ENCODE measurements at regions not wholly inside any gene's neighbourhood (a gene's known extent, or its start where the extent isn't known, plus 50 kb on each side); places are given as distances from the start of the nearest gene placed in this dataset.

DNA sequence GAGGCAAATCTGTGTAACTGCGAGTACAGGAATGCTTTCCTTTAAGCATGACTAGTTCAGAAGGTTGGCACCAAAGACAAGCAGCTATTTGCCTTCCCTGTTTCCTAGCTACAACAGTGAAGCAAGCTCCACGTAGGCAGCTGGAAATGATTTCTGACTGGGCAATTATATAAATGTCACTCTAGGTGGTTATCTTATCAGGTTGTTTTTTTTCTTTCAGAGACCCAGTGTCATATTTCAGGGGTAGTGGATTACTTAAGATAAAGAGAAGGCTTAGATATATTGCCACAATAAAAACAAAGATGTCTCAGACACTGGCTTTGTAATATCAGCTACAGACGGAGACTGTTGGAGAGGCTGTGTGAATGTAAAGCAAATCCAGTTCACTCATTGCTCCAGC lies 748.9 kb upstream of the NXPH2 start:
- TF ChIP-seq, protein P1, sequence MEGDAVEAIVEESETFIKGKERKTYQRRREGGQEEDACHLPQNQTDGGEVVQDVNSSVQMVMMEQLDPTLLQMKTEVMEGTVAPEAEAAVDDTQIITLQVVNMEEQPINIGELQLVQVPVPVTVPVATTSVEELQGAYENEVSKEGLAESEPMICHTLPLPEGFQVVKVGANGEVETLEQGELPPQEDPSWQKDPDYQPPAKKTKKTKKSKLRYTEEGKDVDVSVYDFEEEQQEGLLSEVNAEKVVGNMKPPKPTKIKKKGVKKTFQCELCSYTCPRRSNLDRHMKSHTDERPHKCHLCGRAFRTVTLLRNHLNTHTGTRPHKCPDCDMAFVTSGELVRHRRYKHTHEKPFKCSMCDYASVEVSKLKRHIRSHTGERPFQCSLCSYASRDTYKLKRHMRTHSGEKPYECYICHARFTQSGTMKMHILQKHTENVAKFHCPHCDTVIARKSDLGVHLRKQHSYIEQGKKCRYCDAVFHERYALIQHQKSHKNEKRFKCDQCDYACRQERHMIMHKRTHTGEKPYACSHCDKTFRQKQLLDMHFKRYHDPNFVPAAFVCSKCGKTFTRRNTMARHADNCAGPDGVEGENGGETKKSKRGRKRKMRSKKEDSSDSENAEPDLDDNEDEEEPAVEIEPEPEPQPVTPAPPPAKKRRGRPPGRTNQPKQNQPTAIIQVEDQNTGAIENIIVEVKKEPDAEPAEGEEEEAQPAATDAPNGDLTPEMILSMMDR (IDR thresholded peaks at IDR 0.05), result no peak
- no peak for TF ChIP-seq POLR2AphosphoS5 (IDR thresholded peaks at IDR 0.05; ENCODE audit: insufficient read depth in 1 of 2, low read depth in 1 of 2)
- TF ChIP-seq POLR2A (IDR thresholded peaks at IDR 0.05), result no peak

All from vagina (tissue), 2 donors.